ENCODE measurements at regions not wholly inside any gene's neighbourhood (a gene's known extent, or its start where the extent isn't known, plus 50 kb on each side); places are given as distances from the start of the nearest gene placed in this dataset.

DNA sequence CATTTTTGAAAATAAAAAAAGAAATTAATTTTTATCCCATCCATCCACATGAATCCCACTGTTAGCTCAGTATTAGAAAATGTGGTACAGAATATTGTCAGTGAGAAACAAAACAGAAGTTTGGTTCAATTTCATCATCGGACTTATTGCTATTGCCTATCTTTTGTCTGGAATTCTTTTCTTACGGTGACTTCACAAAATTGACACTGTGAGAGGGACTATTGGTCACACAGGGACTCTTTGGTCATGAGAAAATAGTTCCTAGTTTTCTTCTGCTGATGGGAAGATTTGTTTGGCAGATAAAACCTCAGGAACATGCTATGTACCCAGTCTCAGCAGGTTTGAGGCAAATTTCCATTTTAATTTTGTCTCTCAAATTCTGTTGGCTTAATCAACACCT, 186.2 kb upstream of the ELL2 start:
- CTCF ChIA-PET, result no interaction called here
- POLR2A ChIA-PET, result no interaction called here

DNA sequence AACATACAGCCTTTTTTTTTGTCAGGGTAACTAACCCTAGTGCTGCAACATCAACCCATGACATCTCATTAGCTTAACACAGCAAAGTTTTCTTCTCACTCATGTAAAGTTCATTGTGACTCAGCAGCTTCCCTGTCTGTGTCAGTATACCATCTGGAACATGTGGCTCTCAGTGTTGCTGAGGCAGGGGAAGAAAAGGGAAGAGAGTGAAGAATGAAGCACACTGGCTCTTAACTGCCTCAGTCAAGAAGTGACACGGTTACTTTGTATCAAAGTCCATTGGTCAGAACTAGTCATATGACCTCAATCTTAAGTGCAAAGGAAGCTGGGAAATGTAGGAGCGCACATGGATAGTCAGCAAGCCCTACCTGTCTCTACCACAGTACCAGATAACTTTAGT, 185.0 kb upstream of the ELL2 start:
- ChIA-PET POLR2A (no interaction called here), CTCF (no interaction called here)

DNA sequence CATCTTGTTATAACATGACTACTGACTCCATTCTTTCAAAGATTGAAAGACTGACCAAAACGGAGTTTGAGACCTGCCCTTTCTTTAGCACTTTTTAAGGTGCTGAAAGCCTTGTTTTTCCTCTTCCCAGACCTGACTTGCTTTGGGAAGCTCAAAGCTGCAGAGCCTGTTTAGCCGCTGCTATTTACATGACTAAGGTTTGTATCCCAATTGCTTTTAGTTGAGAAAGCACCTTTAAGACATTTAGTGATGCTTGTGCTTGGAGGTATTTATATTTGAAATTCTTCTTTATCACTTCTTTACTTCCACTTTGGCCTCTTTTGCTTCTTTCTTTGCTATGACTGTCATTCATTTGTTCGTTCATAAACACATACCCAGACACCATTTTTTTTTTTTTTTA, 182.6 kb upstream of the ELL2 start:
- ChIA-PET CTCF (no interaction called here), POLR2A (no interaction called here)

DNA sequence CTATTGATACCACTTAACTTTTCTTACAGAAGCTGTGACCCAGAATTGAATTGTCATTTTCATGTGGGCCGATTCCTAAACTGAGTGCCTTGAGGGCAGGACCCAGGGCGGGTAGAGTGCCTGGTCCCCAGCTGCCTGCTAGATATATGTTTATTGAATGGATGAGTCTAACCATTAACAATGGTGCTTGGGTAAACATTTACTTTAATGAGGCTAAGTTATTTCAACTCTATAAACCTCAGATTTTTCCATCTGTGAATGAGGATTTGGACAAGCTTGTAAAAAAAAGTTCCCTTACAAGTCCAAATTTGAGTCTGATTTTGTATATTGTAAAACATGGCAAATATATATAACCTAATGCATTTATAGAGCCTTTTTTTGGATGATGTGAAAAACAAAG, 181.8 kb upstream of the ELL2 start:
- CTCF ChIA-PET, result no interaction called here
- POLR2A ChIA-PET, result no interaction called here

DNA sequence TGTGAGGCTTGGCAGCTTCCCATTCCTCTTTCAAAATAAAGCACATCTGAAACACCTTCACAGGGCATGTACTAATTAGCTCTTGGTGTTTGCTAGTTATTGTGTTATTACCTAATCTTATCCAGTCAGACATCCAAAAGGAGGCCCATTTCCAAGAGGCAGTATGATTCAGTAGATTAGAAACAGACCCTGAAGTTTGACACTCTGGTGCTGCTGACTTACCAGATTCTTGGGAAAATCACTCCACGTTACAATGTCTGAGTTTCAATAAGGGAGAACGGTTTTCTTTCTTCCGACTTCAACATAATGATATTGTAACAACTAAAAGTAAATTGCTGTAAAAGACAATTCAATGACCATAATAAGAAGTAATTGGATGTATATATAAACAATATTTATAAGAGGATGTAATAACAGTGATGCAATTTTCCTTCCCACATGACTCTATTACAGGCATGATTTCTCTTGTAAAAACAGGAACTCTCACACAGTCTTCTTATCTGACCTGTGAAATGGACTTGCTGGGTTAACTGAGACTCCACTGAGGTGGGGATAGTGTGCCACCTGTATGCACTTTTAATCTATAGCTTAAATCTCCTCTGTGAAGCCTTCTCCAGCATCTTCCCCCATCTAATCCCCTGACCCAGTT, 181.3 kb upstream of the ELL2 start:
- POLR2A ChIA-PET, result no interaction called here
- CTCF ChIA-PET, result no interaction called here

DNA sequence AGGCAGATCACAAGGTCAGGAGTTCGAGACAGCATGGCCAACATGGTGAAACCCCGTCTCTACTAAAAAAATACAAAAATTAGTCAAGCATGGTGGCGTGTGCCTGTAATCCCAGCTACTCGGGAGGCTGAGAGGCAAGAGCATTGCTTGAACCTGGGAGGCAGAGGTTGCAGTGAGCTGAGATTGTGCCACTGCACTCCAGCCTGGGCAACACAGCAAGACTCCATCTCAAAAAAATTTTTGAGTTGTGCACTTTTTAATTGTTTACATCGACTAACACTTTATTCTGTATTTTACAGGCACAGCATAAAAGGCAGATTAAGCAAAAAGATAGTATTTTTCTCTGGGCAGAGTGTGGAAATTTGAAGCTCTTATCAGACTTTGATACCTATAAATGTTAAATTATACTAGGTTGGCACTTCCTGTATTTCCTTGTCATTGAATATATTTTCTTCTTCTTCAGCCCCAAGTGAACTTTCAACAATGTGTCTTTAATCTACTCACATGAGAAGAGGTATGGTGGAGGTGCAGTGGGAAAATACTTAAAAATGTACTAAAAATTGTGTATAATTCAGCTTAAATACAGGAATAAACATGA, 180.6 kb upstream of the ELL2 start:
- ChIA-PET POLR2A (no interaction called here), CTCF (no interaction called here)

DNA sequence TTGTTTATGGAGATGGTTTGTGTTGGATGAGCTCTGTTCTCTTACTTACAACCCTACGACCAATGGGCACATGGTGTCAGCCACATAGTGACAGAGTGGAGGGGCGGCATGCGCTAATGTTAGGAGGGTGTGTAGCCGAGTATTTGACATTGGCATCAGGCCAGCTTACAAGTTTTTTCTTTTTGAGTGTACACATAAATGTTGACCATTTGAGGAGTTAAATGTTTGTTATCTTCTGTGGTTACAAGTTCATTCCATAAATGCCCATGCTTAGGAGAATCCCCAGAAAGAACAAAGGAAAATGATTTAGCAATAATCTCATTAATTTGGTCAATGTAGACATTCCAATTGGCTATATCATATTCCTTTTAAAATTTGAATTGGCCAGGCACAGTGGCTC, 180.1 kb upstream of the ELL2 start:
- ChIA-PET POLR2A (no interaction called here), CTCF (no interaction called here)

DNA sequence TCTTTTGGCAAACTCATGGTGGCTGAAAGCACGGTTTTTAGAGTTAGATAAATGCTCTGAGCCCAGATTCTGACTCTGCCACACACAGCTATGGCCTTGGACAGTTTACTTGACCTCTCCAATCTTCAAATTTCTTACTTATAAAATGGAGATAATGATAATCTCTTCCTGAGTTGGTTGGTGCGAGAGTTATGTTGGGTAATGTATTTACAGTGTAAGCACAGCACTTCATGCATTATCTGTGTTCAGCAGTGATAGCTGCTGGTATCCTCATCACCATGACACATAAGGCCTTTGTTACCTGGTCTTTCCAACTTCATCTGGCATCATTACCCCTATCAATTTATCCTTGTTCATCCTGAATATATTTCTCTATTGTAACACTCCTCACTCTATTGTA, 178.8 kb upstream of the ELL2 start:
- ChIA-PET CTCF (interaction anchor here (0.6 kb wide), 1 partner anchor 16 kb away, joined by 3 read pairs; no protein-coding TSS in a partner anchor), POLR2A (no interaction called here)

DNA sequence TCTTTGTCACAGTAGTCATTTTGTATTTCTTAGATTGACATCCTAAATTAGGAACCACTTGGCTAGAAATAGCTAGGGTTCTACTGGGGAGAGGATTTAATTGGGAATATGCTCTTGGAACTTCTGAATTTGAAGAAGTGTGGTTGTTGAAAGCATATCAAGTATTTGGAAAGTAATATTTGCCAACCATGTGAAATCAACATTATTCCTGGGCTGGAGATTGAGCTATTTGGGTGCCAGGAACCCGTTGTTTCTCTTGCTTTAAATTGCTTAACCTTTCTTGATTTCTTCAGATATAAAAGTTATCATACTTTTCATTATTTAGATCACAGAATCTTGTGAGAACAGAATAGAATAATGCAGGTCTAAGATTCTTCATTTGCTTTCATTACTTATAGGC, 178.4 kb upstream of the ELL2 start:
- POLR2A ChIA-PET, result no interaction called here

DNA sequence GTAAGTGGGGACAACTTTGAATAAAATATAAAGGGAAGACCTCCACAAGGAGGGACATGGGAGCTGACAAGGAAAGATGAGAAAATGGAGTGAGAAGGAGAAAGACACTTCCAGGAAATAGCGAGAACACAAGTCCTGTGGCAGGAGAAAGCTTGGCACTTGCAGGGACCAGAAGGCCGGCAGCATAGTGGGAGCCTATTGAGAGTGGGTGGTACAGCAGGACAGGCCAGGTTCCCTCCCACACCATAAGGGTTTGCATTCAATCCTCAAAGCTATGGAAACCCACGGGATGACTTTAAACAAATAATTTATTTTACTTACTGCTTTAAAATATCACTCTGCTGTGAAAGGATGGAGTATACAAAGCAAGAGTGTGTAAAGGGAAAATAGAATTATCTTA, 173.2 kb upstream of the ELL2 start:
- CTCF ChIA-PET, result no interaction called here
- POLR2A ChIA-PET, result no interaction called here

More for the DNA sequence above, 178.4 kb upstream of the ELL2 start:
- CTCF ChIA-PET, result interaction anchor here (0.6 kb wide), 1 partner anchor 17 kb away, joined by 3 read pairs; no protein-coding TSS in a partner anchor

DNA sequence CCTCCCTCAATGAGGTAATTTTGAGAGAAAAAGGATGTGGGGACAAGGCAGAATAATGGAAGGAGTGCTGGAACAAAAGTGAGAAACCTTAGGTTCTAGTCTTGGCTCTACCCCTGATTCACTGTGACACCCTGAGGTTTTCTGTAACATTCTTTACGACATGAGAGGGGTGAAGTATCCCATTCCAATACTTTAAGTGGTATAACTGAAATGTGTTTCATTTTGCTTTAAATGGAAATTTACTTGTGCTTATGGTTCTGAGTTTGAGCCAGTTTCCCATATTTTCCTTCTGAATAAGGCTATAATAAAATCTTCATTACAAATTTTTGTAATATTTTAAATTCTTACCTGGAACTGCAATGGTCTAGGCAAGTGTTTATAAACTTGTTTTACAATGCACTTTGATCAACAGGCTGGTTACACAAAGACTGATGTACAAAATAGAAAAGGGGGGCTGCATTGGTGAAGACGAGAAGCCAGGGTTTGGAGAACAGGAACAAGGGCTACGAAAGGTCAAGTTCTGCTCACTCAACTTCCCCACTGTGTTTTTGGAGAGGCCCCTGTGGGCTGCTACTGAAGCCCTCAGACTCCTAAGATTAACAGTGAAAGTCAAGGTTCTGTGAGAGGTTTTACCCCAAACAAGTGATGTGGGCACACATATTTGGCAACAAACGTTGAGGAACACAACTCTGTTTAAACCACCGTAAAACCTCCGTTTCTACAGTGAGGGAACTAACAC, 171.9 kb upstream of the ELL2 start:
- CTCF ChIA-PET, result no interaction called here
- POLR2A ChIA-PET, result no interaction called here

DNA sequence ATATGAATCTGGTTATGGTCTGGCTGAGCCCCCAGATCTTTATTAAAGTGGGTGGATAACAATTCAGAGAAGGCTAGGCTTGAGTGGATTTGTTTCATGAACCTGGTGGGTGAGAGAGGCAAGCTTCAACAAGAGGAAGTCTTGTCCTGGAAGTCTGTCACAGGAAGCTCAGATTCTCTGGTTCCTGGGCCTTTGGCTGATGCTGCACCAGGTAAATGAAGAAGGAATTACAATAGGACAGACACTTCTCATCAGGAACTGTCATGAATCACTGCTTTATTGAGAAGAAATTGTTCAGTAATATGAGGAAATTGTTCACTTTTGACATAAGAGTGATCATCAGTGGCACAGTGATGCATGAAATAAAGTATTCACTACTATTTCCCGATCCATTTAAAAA, 167.6 kb upstream of the ELL2 start:
- ChIA-PET POLR2A (no interaction called here), CTCF (no interaction called here)

DNA sequence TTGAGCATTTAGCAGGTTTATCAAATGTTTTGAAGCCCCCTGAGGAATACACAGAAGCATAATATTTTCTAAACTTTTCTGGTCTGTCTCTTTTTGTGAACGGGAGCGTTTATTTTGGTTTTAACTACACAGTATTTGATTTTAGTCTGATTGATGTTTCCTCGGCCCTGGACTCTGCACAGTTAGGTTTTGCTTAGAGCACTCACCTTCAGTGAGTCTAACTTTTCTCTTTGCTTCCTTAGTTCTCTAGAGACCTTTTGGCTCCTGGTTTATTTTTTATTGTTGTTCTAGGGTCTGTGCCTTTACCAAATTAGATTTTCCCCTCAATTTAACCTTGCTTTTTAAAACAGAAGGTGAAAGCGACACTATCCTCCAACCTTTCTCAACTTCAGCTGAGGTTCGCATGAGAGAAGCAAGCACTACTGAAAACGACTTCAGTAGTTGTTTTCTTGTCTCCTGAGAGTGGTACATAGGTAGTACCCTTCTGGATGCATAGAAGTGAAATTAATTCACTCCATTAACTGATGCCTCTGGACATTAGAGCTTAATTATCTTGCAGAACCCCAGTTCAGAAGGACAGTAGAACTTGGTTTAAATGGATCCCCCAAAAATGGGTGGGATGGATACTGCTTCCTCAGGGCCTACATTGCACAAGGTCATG, 166.7 kb upstream of the ELL2 start:
- CTCF ChIA-PET, result no interaction called here
- POLR2A ChIA-PET, result no interaction called here

DNA sequence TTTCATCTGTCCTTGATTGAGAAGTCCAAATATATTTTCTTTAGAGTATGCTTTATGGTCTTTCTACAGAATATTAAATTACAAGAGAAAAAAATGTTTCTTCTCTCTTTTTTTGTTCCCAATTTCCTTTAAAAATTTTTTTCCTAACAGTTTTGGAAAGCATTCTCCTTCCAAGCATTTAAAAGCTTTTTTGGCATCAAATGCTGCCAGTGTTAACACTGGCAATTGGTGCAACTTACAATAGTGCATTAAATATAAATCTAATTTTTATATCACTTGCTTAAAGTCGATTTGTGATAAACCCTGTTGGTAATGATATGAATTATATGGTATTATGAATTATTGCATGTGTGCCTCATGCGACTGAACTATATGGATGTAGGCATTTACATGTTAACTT, 165.9 kb upstream of the ELL2 start:
- ChIA-PET POLR2A (no interaction called here), CTCF (interaction anchor here (0.7 kb wide), 1 partner anchor 254 kb away, joined by 3 read pairs; no protein-coding TSS in a partner anchor)

DNA sequence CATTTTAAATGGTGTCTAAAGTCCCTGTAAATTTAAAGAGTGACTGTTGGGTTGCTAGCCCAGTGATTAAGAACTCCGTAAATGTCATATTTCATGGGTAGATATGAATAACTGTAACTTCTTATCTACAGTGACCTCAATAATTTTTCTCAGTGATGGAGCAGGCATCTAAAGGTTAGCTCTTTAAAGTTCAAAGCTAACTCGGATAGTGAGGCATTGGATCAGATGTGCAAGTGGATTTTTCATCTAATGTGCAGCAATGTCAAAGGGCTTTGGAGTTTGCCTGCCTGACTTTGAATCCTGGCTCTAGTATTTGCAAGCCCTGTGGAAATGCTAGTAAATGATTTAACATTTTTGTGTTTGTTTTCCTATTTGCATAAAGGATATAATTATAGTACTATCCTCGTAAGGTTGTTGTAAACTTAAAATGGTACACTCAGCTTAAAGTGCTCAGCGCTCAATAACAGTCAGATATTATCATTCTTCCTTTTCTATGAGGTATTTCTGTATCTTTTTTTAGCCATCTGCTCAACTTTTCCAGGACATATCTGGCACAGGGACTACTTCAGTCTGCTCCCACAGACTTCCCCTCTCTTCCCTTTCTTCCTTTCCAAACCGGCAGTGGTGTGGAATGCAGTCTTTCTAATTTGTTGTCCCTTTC, 163.7 kb upstream of the ELL2 start:
- ChIA-PET CTCF (no interaction called here), POLR2A (no interaction called here)

DNA sequence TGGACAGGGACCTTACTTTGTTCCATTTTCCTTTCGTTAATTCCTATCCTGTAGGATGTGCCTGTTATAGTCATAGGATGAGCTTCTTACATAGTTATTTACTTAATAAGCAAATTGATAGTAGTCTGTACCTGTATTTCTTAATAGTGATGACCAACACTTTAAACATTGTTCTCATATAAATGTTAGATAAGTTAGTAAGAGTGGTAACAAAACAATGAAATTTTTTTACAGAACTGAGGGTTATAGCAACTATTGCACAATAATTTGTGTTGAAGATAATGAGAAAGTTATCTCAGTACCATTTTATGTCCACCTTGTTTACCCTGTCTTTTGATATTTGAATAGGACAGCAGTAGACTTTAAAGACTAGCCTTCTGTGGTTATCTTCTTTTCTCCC, 162.9 kb upstream of the ELL2 start:
- CTCF ChIA-PET, result no interaction called here

DNA sequence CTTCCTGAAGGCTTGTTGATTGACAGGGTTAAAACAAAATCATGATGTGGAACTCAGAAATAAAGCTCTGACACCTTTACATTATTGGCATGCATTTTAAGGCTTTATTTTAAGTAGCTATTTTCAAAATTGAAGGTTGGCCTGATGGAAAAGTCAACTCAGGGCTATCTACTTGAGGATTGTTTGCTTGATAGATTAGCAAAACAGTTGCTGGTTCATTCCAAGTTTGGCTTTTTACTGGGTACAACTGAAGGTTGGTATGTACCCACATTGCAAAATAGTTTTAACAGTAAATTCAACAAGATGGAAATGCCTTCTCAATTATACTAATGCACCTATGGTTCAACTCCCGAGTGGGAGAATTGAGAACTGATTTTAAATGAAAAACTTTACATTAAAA, 161.8 kb upstream of the ELL2 start:
- ChIA-PET POLR2A (no interaction called here), CTCF (no interaction called here)

More for the DNA sequence above, 162.9 kb upstream of the ELL2 start:
- POLR2A ChIA-PET, result no interaction called here

DNA sequence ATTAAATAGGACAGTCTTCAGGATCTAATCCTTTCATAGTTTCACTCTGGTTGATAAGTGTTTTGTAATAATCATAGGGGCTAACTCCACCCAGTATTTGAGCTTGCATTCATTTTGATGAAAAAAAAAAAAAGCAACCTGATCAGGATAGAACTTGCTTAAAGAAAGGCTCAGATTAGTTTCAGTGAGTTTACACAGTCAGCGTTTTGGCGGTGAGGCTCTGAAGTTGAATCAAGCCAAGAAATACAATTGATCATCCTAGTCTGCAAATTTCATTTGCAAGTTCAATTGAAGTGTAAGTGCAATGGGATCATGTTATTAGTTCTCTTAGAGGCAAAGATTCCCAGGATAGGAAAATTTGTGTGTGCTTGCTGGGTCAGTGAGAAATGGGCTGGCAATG, 159.7 kb upstream of the ELL2 start:
- ChIA-PET POLR2A (no interaction called here), CTCF (interaction anchor here (0.8 kb wide), 1 partner anchor 28 kb away, joined by 3 read pairs; no protein-coding TSS in a partner anchor)

DNA sequence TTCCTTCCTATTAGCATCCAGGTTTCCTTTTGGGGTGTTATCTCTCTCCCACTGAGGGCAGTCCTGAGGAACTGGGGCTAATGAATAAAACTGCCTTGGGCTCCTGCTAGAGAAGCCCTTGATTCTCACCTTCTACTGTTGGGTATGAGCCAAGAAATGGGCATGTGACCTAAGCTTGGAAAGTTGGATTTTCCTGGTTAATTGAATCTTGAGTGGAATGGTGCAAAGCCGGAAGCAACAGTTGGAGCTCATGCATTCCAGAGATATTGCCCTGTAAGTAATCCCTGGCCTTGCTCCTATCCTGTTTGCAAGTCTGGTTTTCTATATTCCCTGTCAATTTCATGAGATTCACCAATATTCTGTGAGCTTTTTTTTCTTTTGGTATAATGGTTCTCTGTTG, 158.5 kb upstream of the ELL2 start:
- ChIA-PET CTCF (no interaction called here), POLR2A (no interaction called here)

DNA sequence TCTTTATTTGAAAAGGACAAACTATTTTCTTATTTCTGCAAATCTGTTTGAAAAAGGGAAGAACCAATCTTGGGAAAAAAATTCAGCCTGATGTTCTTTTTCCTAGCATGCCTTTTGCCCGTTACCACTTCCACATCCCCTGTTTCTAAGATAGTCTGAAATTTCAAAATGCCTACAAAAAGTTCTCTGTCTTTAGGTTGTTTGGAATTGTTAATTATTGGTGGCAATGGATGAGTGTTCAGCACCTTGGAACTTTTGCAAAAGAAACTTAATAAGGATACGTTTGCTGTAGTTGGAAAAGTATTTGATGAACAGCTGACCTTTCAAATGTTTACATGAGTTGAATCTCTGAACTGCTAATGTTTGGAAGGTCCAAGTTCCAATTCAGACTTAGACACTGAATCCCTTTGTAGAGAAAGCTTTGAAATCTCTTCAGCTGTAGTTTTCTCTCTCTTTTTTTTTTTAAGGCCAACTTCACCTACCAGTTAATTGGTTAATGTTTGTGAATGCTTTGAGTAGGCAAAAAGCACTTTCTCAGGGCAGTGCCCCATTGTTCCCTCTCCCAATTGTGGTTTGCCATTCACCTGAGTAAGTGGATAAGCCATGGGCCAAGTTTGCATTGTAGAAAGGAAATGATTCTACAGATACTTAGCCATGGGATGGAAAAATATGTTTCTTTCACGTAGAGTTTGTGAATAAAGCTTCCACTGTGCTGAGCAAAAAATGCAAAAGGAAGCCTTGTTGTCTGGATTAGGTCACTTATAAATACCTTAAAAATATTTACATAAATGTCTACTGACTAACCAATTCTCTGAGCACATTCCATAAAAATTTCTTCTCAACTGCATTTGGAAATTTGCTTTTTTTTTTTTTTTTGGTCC, 156.4 kb upstream of the ELL2 start:
- CTCF ChIA-PET, result no interaction called here
- POLR2A ChIA-PET, result no interaction called here

All from activated CD8-positive, alpha-beta memory T cell treated with anti-CD3 and anti-CD28 coated beads for 36 hours (primary cell).